HG03139 (cell line): ENCODE measurements at regions not wholly inside any gene's neighbourhood (a gene's known extent, or its start where the extent isn't known, plus 50 kb on each side); places are given as distances from the start of the nearest gene placed in this dataset.
"Not testable (repeated sequence)": the region's sequence is repeated elsewhere in the genome, so short reads cannot be mapped to it uniquely, and the experiment has no call there.

Source experiments
- ATAC-seq: cut with Tn5 transposase; IDR thresholded peaks from one replicate; pipeline ENCODE4 v1.9.1; 2021; ENCODE audit not compliant: unreplicated experiment

GRCh38 chr14:30417121-30417520 is 141.8 kb upstream of the G2E3 start:
- ATAC-seq, result no peak

- ATAC-seq, result no peak
These were observed 141.0 kb upstream of the G2E3 start for GRCh38 chr14:30417999-30418398.

- no peak for ATAC-seq
These were observed 139.9 kb upstream of the G2E3 start for GRCh38 chr14:30419037-30419436.

GRCh38 chr14:30420515-30420914 is 138.4 kb upstream of the G2E3 start:
- no peak for ATAC-seq

GRCh38 chr14:30426463-30426862 is 132.5 kb upstream of the G2E3 start:
- ATAC-seq, result no peak

GRCh38 chr14:30427401-30427800 is 131.6 kb upstream of the G2E3 start:
- ATAC-seq, result no peak

- no peak for ATAC-seq
These were observed 131.1 kb upstream of the G2E3 start for GRCh38 chr14:30427846-30428245.

GRCh38 chr14:30431552-30431951 is 127.4 kb upstream of the G2E3 start:
- no peak for ATAC-seq

GRCh38 chr14:30440961-30441360 is 118.0 kb upstream of the G2E3 start:
- ATAC-seq, result no peak

GRCh38 chr14:30443368-30444007 is 115.5 kb upstream of the G2E3 start:
- ATAC-seq, result no peak

GRCh38 chr14:30444451-30444850 is 114.5 kb upstream of the G2E3 start:
- ATAC-seq, result no peak

GRCh38 chr14:30445011-30445793 is 113.8 kb upstream of the G2E3 start:
- ATAC-seq, result no peak

GRCh38 chr14:30445852-30446251 is 113.1 kb upstream of the G2E3 start:
- ATAC-seq, result no peak

- no peak for ATAC-seq
These were observed 108.1 kb upstream of the G2E3 start for GRCh38 chr14:30450631-30451545.

GRCh38 chr14:30456296-30456695 is 102.7 kb upstream of the G2E3 start:
- no peak for ATAC-seq

GRCh38 chr14:30462358-30462757 is 96.6 kb upstream of the G2E3 start:
- no peak for ATAC-seq

- ATAC-seq, result no peak
These were observed 94.5 kb upstream of the G2E3 start for GRCh38 chr14:30464481-30464880.

- ATAC-seq, result no peak
These were observed 90.6 kb upstream of the G2E3 start for GRCh38 chr14:30468354-30468753.

- ATAC-seq, result no peak
These were observed 87.0 kb upstream of the G2E3 start for GRCh38 chr14:30471980-30472379.

GRCh38 chr14:30473846-30474696 is 84.9 kb upstream of the G2E3 start:
- ATAC-seq, result not testable (repeated sequence)

- no peak for ATAC-seq
These were observed 76.7 kb upstream of the G2E3 start for GRCh38 chr14:30482276-30482675.
